ENCODE measurements at regions not wholly inside any gene's neighbourhood (a gene's known extent, or its start where the extent isn't known, plus 50 kb on each side); places are given as distances from the start of the nearest gene placed in this dataset.

- TF ChIP-seq, protein P1, sequence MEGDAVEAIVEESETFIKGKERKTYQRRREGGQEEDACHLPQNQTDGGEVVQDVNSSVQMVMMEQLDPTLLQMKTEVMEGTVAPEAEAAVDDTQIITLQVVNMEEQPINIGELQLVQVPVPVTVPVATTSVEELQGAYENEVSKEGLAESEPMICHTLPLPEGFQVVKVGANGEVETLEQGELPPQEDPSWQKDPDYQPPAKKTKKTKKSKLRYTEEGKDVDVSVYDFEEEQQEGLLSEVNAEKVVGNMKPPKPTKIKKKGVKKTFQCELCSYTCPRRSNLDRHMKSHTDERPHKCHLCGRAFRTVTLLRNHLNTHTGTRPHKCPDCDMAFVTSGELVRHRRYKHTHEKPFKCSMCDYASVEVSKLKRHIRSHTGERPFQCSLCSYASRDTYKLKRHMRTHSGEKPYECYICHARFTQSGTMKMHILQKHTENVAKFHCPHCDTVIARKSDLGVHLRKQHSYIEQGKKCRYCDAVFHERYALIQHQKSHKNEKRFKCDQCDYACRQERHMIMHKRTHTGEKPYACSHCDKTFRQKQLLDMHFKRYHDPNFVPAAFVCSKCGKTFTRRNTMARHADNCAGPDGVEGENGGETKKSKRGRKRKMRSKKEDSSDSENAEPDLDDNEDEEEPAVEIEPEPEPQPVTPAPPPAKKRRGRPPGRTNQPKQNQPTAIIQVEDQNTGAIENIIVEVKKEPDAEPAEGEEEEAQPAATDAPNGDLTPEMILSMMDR (conservative IDR thresholded peaks at IDR 0.05; ENCODE audit: control insufficient read depth, insufficient read depth, low read depth, low read length) = no peak
- no peak overlapping the region for H3K4me3 ChIP-seq (ENCODE audit: control insufficient read depth, low read depth, low read length)
- DNase-seq (ENCODE audit: low read depth) = no peak
These were observed 490.8 kb downstream of the VRK1 start for GRCh38 chr14:97287956-97288355.

- TF ChIP-seq, protein P1 (conservative IDR thresholded peaks at IDR 0.05; ENCODE audit: control insufficient read depth, insufficient read depth, low read depth, low read length) = no peak
- DNase-seq (ENCODE audit: low read depth) = no peak
- H3K4me3 ChIP-seq (ENCODE audit: control insufficient read depth, low read depth, low read length) = no peak overlapping the region
These were observed 492.9 kb downstream of the VRK1 start for GRCh38 chr14:97290065-97290464.

DNA sequence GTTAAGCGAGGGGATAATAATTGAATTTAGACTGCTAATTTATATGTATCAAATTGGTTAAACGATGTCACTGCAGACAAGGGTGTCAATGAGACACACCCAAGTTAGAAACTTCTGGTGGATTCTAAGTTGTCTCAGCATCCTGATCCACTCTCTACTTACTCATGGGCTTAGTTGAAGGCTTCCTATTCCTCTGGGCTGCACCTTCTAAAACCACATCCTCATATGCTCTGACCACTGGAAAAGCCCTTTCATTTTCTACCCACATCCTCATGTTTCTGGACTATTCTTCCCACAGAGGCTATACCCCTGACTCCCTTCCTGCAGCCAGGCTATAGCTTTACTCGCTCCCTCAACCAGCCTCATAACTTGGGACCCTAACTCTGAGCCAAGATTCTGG, 493.8 kb downstream of the VRK1 start:
- TF ChIP-seq, protein P1 (conservative IDR thresholded peaks at IDR 0.05; ENCODE audit: control insufficient read depth, insufficient read depth, low read depth, low read length) = no peak
- no peak for DNase-seq (ENCODE audit: low read depth)
- no peak overlapping the region for H3K4me3 ChIP-seq (ENCODE audit: control insufficient read depth, low read depth, low read length)

DNA sequence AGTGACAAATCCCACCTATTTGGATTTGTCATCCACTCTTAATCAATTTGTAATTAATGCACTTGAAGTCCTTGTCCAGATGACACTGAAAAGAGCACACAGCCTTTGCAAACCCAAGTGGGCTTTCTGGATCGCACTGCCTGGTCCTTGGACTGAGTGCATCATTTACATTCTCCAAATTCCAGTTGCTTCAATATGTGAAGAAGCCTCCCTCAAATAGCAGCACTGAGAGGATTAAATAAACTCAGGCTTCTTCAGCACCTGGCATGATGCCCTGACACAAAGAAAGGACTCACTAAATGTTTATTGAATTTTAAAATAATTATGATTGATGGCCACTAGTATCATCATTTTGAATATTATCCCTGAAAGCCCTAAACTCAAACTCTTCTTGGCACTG, 496.5 kb downstream of the VRK1 start:
- no peak overlapping the region for H3K4me3 ChIP-seq (ENCODE audit: control insufficient read depth, low read depth, low read length)
- DNase-seq (ENCODE audit: low read depth) = no peak
- TF ChIP-seq, protein P1 (conservative IDR thresholded peaks at IDR 0.05; ENCODE audit: control insufficient read depth, insufficient read depth, low read depth, low read length) = no peak

DNA sequence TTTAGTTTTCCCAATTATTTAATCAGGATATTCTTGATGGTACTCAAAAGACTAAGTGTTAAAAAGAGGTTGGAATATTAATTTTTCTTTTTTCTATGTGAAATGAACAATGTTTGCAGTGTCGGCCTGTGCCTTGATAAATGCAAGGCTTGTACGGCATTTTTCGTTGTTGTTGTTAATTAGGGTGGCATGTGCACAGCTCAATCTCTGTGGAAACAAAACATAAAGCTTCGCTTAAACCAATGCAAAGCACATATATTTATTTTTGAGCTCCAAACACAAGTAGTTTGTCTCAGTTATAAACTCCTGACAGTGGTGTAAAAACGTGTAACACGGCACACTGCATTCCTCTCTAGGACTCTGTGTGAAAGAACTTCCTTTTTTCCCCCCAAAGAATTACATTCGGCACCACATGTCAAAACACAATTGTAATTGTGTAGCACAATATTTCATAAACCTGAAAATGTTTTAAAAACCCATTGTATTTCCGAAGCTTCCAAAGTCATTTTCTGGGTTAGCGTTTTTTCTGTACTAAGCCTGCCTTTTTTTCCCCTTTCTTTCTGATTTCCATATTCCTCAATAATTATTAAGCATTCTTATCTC, 498.0 kb downstream of the VRK1 start:
- no peak for DNase-seq (ENCODE audit: low read depth)
- no peak overlapping the region for H3K4me3 ChIP-seq (ENCODE audit: control insufficient read depth, low read depth, low read length)
- TF ChIP-seq, protein P1 (conservative IDR thresholded peaks at IDR 0.05; ENCODE audit: control insufficient read depth, insufficient read depth, low read depth, low read length) = no peak

GRCh38 chr14:97296176-97296575, 499.0 kb downstream of the VRK1 start:
- H3K4me3 ChIP-seq (ENCODE audit: control insufficient read depth, low read depth, low read length) = no peak overlapping the region
- TF ChIP-seq, protein P1 (conservative IDR thresholded peaks at IDR 0.05; ENCODE audit: control insufficient read depth, insufficient read depth, low read depth, low read length) = no peak
- DNase-seq (ENCODE audit: low read depth) = no peak

DNA sequence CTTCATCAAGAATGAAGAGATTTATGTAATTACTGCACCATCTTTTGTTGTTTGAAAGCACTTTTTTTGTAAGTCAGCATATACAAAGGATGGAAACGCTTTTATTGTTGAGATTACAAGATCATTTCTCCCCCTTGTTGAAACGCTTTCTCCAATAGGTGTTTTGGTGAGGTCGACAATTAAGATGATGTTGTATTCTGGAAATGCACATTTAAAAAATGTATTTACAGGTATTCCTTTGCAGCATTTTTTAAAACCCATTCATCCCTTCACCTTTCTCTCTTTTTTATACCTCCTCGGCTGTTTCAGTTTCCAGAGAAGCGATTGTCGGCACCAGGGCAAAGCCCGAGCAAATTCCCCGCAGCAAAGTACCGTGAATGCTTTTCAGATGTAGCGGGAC, 499.9 kb downstream of the VRK1 start:
- no peak overlapping the region for H3K4me3 ChIP-seq (ENCODE audit: control insufficient read depth, low read depth, low read length)
- DNase-seq (ENCODE audit: low read depth) = no peak
- TF ChIP-seq, protein P1 (conservative IDR thresholded peaks at IDR 0.05; ENCODE audit: control insufficient read depth, insufficient read depth, low read depth, low read length) = no peak

Measured in fibroblast of mammary gland (primary cell).